Glomerular visceral epithelial cell (primary cell): ENCODE measurements at regions not wholly inside any gene's neighbourhood (a gene's known extent, or its start where the extent isn't known, plus 50 kb on each side); places are given as distances from the start of the nearest gene placed in this dataset.

Source experiments
- DNase-seq: peaks from one replicate; pipeline ENCODE4 v3.0.0-alpha.2; 2016; ENCODE audit errors: extremely low spot score

GRCh38 chr18:45526114-45526841 lies 89.0 kb upstream of the SLC14A2 start:
- DNase-seq = no peak

GRCh38 chr18:45527891-45528290 lies 87.4 kb upstream of the SLC14A2 start:
- DNase-seq = no peak

DNA sequence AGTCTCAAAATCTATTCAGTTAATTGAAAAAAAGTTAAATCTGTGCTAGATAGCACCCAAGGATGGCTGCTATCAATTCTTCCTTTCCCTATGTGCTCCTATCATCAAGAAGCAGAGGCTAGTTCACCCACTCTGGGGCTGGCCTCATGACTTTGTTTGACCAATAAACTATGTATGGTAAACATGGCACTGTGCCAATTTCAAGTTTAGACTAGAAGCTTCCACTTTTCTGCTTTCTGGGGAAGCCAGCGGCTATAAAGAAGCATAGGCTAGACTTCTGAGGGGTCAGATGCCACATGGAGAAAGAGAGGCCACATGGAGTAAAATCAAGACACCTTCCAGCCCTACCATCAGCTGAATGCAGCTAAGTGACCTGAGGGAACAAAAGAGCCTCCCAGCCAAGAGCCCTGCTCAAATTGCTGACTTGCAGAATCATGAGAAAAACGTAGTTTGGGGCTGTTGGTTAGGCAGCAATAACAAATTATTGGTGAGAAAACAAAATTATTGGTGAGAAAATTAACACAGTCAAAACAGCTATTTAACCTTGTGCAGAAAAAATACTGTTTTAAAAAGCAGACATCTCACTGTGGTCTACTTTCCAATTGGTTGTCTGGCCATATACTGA lies 86.5 kb upstream of the SLC14A2 start:
- DNase-seq = no peak

- no peak for DNase-seq
These were observed 76.8 kb upstream of the SLC14A2 start for GRCh38 chr18:45538444-45538843.

GRCh38 chr18:45539491-45539891 lies 75.8 kb upstream of the SLC14A2 start:
- DNase-seq = no peak

DNA sequence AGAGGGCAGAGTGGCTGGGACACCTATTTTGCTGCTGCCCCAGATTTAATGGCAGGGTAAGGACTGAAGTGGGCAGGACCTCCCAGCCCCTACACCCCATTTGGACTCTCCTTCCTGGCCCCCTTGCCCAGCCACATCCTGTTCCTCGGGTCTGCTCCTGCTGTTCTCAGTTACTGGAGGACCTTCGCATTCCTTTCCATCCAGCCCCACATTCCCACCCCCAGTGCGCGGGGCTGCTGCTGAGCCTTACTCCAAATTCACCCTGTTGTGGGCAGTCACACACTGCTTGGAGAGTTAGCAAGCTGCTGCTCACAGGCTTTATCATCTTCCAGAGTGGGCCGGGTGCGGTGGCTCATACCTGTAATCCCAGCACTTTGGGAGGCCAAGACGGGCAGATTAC lies 75.2 kb upstream of the SLC14A2 start:
- no peak for DNase-seq

DNA sequence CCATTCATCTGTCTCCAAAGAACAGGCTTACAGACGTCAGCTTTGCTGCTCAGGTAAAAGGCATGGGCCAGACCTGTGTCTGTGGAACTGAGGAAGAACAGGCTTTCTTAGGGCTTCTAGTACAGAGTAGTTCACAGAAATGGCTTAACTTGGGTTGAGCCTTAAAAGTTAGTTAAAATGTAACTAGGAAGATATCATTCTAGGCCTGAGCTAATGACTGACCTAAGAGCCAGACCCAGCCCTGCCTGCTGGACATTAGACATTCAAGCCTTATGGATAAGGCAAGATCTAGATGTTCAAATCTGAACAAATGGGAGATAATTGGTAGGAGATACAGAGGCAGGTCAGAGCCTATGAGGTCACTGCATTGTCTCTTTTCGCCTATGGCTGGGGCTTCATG lies 73.9 kb upstream of the SLC14A2 start:
- DNase-seq = no peak

DNA sequence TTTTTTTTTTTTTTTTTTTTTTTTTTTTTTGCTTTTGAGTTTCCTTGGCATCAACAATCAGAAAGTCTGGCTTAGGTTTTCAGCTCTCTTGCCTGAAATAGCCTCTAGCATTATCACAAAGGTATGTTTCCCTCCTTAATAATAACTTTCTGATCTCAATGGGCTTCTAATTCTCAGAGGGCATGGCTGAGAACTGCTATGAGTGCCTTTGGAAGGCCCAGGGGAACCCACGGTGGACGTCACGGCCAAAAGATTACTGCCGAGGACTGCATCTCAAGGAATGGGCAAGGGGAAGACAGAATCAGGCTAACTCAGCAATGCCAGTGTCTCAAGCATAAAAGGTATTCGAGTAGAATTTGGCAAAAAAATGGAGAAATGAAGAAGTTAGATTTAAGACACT lies 73.2 kb upstream of the SLC14A2 start:
- no peak for DNase-seq

DNA sequence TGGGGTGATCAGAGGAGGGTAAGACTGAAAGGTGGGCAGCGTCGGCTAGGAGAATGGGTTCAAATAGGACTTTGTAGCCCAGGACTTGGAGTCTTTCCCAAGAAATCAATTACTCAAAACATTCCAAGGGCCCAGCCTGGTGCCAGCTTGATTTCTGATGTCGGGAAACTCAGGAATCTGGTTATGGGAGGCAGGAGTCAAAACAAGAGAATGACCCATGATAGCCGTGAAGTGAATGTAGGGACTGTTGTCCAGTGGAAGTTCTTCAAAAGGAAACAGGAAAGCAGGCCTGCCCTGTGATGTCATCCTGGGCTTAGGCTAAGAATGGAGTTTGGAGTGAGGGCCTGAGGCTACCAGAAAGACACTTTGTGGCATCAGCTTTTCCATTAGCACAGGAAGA lies 67.4 kb upstream of the SLC14A2 start:
- no peak for DNase-seq

DNA sequence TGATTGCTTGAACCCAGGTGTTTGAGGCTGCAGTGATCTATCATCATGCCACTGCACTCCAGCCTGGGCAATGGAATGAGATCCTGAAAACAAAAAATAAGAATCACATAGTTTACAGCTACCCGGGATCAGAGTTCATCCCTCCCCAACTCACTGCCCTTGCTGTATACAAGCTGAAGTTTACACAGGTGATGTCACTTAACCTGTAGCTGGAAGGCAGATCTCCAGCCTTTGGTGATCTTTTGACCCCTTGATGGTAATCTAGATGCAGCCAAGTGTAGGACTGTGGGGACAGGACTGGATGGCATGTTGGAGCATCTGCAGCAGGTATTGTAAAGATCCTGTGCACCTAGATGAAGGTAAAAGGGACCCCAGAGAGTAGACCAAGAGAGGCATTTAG lies 66.7 kb upstream of the SLC14A2 start:
- DNase-seq = no peak

- no peak for DNase-seq
These were observed 66.0 kb upstream of the SLC14A2 start for GRCh38 chr18:45549290-45549689.

DNA sequence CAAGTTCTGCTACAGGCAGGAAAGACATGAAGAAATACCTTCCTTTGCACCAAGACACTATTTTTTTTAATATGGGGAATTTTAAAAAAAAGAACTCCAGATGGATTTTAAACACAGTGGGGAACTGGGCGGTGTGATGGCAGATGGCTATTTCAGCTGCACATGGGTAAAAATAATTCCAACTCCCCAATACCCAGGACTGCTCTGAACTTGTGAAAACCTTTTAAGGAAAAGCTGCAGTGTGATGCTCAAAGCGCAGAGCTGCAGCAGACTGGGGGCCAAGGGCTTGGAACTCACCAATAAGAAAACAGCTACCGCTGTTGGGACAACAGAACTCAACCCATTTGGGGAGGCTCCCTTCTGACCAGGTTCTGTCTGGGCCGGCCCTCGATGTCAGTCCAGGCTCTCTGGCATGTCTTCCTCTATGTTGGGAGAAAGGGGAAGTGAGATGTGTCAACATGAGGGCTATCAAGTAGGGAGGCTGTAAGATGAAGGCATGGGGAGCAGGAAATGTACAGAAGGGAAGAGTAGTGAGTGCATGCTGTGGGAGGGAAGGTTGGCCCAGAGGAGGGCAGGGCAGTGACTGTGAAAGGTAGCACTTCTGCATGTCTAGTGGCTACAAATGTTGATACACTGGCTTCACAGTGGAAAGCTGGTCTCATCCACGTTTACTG lies 64.0 kb upstream of the SLC14A2 start:
- DNase-seq = no peak

DNA sequence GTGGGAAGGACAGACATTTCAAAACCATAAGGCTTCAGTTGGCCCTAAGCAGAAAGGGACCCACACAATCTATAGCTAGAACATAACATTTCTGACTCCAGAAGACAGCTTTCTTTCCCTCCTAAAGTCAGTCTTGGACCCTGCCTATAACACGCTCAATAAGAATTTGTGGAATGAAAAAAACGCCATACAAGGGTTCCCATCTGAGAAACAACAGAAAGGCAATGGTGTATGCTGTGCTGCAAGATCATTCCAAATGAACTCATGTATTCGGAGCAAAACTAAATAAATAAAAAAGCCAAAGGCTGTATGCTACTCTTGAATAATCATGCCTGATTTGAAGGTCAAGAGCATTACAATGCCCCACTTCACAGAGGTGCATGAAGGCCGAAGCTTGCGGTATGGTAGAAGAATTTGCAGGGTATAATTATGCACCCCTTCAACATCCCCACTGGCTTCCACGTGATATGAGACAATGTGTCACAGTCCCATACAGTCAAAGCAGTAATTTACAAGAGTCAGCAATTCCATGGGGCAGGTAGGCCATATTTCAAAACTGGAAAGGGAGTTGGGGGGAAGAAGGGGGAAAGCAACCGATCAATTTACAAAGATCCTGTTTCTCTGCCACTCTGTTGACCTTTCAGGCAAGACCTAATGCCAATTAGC lies 61.4 kb upstream of the SLC14A2 start:
- no peak for DNase-seq

GRCh38 chr18:45554389-45554737 lies 60.9 kb upstream of the SLC14A2 start:
- DNase-seq = no peak

DNA sequence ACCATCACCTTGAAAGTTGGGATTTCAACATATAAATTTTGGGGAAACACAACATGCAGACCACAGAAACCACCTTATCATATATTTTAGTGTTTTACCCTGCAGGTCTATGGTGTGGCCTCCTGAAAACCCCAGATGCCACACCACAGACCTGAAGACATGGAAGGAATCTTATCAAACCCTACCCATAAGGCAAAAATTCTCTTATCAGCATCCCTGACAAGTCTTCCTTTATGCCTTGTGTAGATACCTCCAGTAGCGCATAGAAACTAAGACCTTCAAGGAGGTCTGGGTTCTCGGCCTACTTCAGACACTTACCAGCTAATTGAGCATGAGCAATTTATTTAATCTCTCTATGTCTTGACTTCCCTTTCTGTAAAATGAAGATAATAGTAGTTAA lies 59.1 kb upstream of the SLC14A2 start:
- DNase-seq = no peak

DNA sequence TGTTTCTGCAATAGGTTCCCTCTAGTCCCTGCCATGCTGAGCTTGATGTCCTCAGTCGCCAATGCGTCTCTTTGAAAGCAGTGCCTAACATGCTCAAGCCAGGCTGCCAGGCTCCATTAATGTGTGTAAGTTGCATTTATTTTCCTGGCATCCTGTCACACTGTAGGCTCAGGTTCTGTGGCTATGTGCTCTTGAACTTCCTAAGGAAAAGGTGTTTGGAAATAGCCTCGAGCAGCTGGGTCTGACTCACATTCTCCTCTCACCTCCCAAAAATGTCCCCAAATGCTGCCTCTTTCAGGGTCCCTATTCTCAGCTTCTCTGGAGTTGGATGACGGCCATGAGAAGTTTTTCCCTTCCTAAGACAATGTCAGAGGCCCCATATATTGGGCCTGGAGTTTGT lies 58.0 kb upstream of the SLC14A2 start:
- no peak for DNase-seq

- no peak for DNase-seq
These were observed 57.5 kb upstream of the SLC14A2 start for GRCh38 chr18:45557779-45558178.

DNA sequence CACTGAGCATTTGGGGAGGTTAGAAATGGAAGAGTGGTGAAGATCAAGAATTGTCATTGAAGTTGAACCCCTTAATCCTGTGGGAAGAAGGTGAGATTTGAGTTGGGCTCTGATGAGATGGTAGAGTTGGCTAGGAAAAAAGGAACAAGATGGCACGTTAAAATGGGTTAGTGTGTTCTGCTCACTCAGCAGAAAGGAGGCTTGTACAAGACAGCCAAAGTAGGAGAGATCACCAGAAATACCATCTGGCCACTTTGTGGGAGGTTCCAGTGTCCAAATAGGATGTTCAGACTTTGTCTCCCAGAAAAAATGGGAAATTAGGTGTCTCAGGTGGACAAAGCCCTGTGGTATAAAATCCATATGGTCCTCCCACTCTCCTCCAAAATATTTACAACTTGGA lies 56.0 kb upstream of the SLC14A2 start:
- DNase-seq = no peak

- DNase-seq = no peak
These were observed 54.4 kb upstream of the SLC14A2 start for GRCh38 chr18:45560870-45561269.

- DNase-seq = no peak
These were observed 52.5 kb upstream of the SLC14A2 start for GRCh38 chr18:45562567-45563479.

- DNase-seq = no peak
These were observed 49.9 kb upstream of the SLC14A2 start for GRCh38 chr18:45565280-45565970.
